CD14-positive monocyte (primary cell): ENCODE measurements at regions not wholly inside any gene's neighbourhood (a gene's known extent, or its start where the extent isn't known, plus 50 kb on each side); places are given as distances from the start of the nearest gene placed in this dataset.

ENCODE experiments used
- DNase-seq, 3 donors: peaks; one replicate each; pipeline ENCODE4 v3.0.0-alpha.2; 2011 to 2022
- H2AFZ ChIP-seq: 2 replicates; pipeline ENCODE4 v1.6.0; 2012; ENCODE audit warnings: mild to moderate bottlenecking, low read depth, low read length, inconsistent platforms; ENCODE audit not compliant: insufficient read depth, poor library complexity, severe bottlenecking
- H3K27ac ChIP-seq, 2 donors: 1 replicate in 1 of 2; 2 replicates in 1 of 2; pipeline ENCODE4 v1.5.1; 2012 to 2013; ENCODE audit warnings: low read length in 2 of 2, control low read depth in 1 of 2, inconsistent platforms in 1 of 2, low read depth in 1 of 2, mild to moderate bottlenecking in 1 of 2
- H3K27me3 ChIP-seq, 2 donors: one replicate each; pipeline versions ENCODE4 v1.6.0 to v1.6.1; 2011 to 2013; ENCODE audit warnings: low read length in 2 of 2; ENCODE audit not compliant: control insufficient read depth in 2 of 2, insufficient read depth in 2 of 2
- H3K36me3 ChIP-seq, 2 donors: replicated peaks in 1 of 2; 1 replicate in 1 of 2; 2 replicates in 1 of 2; pipeline versions ENCODE4 v1.5.1 to v1.6.1; 2012 to 2013; ENCODE audit warnings: low read length in 2 of 2, control low read depth in 1 of 2, inconsistent platforms in 1 of 2, mild to moderate bottlenecking in 1 of 2; ENCODE audit not compliant: insufficient read depth in 2 of 2, control insufficient read depth in 1 of 2
- H3K4me1 ChIP-seq, 2 donors: 1 replicate in 1 of 2; 2 replicates in 1 of 2; pipeline versions ENCODE4 v1.5.1 to v1.6.1; 2012 to 2013; ENCODE audit warnings: low read length in 2 of 2, control low read depth in 1 of 2, inconsistent platforms in 1 of 2, mild to moderate bottlenecking in 1 of 2, moderate library complexity in 1 of 2; ENCODE audit not compliant: insufficient read depth in 2 of 2, control insufficient read depth in 1 of 2
- H3K4me2 ChIP-seq: replicated peaks from 2 replicates; pipeline ENCODE3; 2012; ENCODE audit warnings: low read length, moderate library complexity, mild to moderate bottlenecking; ENCODE audit not compliant: poor library complexity, severe bottlenecking; ENCODE audit errors: extremely low read depth
- H3K4me3 ChIP-seq, 3 experiments: fragments of 200-600 bp in 1 of 3; sonication (generic) in 1 of 3; replicated peaks in 1 of 3; 1 replicate in 2 of 3; 2 replicates in 1 of 3; pipeline ENCODE4 v1.5.1; 2011 to 2013; ENCODE audit warnings: low read length in 3 of 3, mild to moderate bottlenecking in 3 of 3, control low read depth in 2 of 3, low read depth in 2 of 3, inconsistent platforms in 1 of 3, moderate library complexity in 1 of 3
- H3K79me2 ChIP-seq: 2 replicates; pipeline ENCODE4 v1.6.0; 2012; ENCODE audit warnings: mild to moderate bottlenecking, control low read depth, inconsistent platforms, low read length, moderate library complexity; ENCODE audit not compliant: insufficient read depth
- H3K9ac ChIP-seq: 2 replicates; pipeline ENCODE4 v1.6.0; 2017; ENCODE audit warnings: low read length, mild to moderate bottlenecking; ENCODE audit not compliant: insufficient read depth, poor library complexity, severe bottlenecking
- H3K9me3 ChIP-seq, 2 donors: replicated peaks in 1 of 2; 1 replicate in 1 of 2; 2 replicates in 1 of 2; pipeline versions ENCODE4 v1.5.1 to v1.6.1; 2012 to 2013; ENCODE audit warnings: low read length in 2 of 2, control low read depth in 1 of 2; ENCODE audit not compliant: control insufficient read depth in 1 of 2, insufficient read depth in 1 of 2
- H4K20me1 ChIP-seq: 2 replicates; pipeline ENCODE4 v1.6.0; 2012; ENCODE audit warnings: mild to moderate bottlenecking, low read length, control low read depth, moderate library complexity; ENCODE audit not compliant: insufficient read depth
- H3K27ac Mint-ChIP-seq, 7 donors: one replicate each; pipeline ENCODE4 v1.8.0; 2020; ENCODE audit warnings: mild to moderate bottlenecking in 7 of 7, mixed read lengths in 7 of 7, moderate library complexity in 6 of 7, inconsistent platforms in 2 of 7
- H3K27me3 Mint-ChIP-seq, 3 donors: one replicate each; pipeline ENCODE4 v1.8.0; 2021 to 2022; ENCODE audit warnings: low read depth in 3 of 3, mild to moderate bottlenecking in 3 of 3, mixed read lengths in 3 of 3, moderate library complexity in 3 of 3, inconsistent platforms in 1 of 3
- H3K36me3 Mint-ChIP-seq, 2 donors: one replicate each; pipeline ENCODE4 v1.8.0; 2020; ENCODE audit warnings: mixed read lengths in 2 of 2, inconsistent platforms in 1 of 2, mild to moderate bottlenecking in 1 of 2
- H3K4me1 Mint-ChIP-seq: one replicate; pipeline ENCODE4 v1.8.0; 2020; ENCODE audit warnings: mild to moderate bottlenecking, mixed read lengths
- H3K4me3 Mint-ChIP-seq, 2 donors: one replicate each; pipeline ENCODE4 v1.8.0; 2020; ENCODE audit warnings: mild to moderate bottlenecking in 2 of 2, mixed read lengths in 2 of 2, moderate library complexity in 1 of 2
- H3K9me3 Mint-ChIP-seq, 7 donors: one replicate each; pipeline ENCODE4 v1.8.0; 2020 to 2022; ENCODE audit warnings: mixed read lengths in 7 of 7, mild to moderate bottlenecking in 6 of 7, moderate library complexity in 6 of 7, inconsistent platforms in 2 of 7
- CTCF ChIP-seq: fragments of 200-600 bp; IDR thresholded peaks from one replicate; pipeline ENCODE4 v1.8.0; 2022; ENCODE audit warnings: antibody characterized with exemption, mild to moderate bottlenecking
- WGBS: methylation state at CpG from one replicate; pipeline ENCODE4 v1.1.5; 2013; ENCODE audit warnings: missing lambda C conversion rate; ENCODE audit not compliant: insufficient coverage; 5-methylcytosine and 5-hydroxymethylcytosine counted together
- intact Hi-C, 2 donors: fragments of 100-400 bp; cut with micrococcal nuclease; formaldehyde crosslinking; loops; one replicate each; pipeline versions ENCODE4 v1.15.0 to v1.15.1; 2023

DNA sequence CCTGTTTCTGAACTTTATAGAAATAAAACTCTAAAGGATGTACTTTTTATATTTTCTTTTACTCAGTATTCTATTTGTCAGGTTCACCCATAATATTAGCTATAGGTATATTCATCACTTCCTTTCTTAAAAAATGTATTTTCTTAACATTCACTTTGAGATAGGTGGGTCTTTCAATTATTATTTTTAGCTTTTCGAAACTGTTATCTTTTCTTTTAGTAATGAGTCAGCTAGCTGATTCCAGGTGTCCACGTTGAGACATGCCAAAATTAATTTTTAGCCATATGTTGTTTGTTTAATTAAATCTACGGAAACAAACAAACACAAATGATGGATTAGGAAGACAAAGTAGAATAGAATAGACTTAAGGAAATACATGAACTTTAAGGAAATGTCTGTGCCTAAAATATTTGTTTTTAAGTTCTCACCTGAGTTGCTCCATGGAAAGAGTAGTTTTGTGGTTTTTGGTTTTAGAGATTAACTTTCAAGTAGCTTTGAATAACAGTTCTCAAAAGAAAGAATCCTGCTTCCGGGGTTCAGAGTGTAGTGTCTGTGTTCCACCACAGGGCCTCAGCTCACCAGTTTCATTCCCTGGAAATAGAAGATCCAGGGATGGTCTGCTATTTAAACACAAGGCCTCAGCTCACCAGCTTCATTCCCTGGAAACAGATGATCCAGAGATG lies 435.0 kb downstream of the HAO1 start:
- no peak overlapping the region for H3K9ac ChIP-seq
- no peaks in the 10 kb centered on the region for H3K27me3 ChIP-seq
- no peak overlapping the region for H3K27ac Mint-ChIP-seq
- no peaks in the 10 kb centered on the region for H3K79me2 ChIP-seq
- H2AFZ ChIP-seq: no peak overlapping the region
- intact Hi-C loops: no loop called here
- no peaks in the 10 kb centered on the region for H3K9me3 ChIP-seq
- H4K20me1 ChIP-seq: no peaks in the 10 kb centered on the region
- no peaks in the 10 kb centered on the region for H3K4me1 ChIP-seq
- no peak for DNase-seq
- H3K27ac ChIP-seq: no peak overlapping the region
- peaks cover 0 to 3% (median 0%) of the 10 kb centered on the region in 7 donors for H3K9me3 Mint-ChIP-seq
- WGBS: 89% methylated on average over 2 of the region's 4 CpGs
- H3K4me1 Mint-ChIP-seq: no peaks in the 10 kb centered on the region
- H3K4me3 Mint-ChIP-seq: no peak overlapping the region
- peaks cover 0 to 5% (median 0%) of the 10 kb centered on the region in 3 donors for H3K27me3 Mint-ChIP-seq
- no peaks in the 10 kb centered on the region for H3K36me3 Mint-ChIP-seq
- no peaks in the 10 kb centered on the region for H3K36me3 ChIP-seq
- TF ChIP-seq CTCF: no peak
- H3K4me3 ChIP-seq: no peak overlapping the region
- no peak overlapping the region for H3K4me2 ChIP-seq

- intact Hi-C loops: no loop called here
- no peaks in the 10 kb centered on the region for H3K36me3 Mint-ChIP-seq
- WGBS: 94% methylated on average over 2 of the region's 4 CpGs
- Histone ChIP-seq H3K4me3 (no peak overlapping the region), H3K4me1 (no peaks in the 10 kb centered on the region), H3K27ac (no peak overlapping the region), H3K4me2 (no peak overlapping the region), H4K20me1 (no peaks in the 10 kb centered on the region), H3K36me3 (no peaks in the 10 kb centered on the region), H3K9me3 (no peaks in the 10 kb centered on the region), H2AFZ (no peak overlapping the region), H3K79me2 (no peaks in the 10 kb centered on the region), H3K9ac (no peak overlapping the region), H3K27me3 (no peaks in the 10 kb centered on the region)
- DNase-seq: no peak
- no peak for TF ChIP-seq CTCF
- H3K27me3 Mint-ChIP-seq: peaks cover 0 to 5% (median 0%) of the 10 kb centered on the region in 3 donors
- no peak overlapping the region for H3K27ac Mint-ChIP-seq
- no peaks in the 10 kb centered on the region for H3K4me1 Mint-ChIP-seq
- peaks cover 0 to 3% (median 0%) of the 10 kb centered on the region in 7 donors for H3K9me3 Mint-ChIP-seq
- no peak overlapping the region for H3K4me3 Mint-ChIP-seq
Observed at GRCh38 chr20:7505835-7506221, 434.4 kb downstream of the HAO1 start.
